ENCODE measurements at regions not wholly inside any gene's neighbourhood (a gene's known extent, or its start where the extent isn't known, plus 50 kb on each side); places are given as distances from the start of the nearest gene placed in this dataset.

DNA sequence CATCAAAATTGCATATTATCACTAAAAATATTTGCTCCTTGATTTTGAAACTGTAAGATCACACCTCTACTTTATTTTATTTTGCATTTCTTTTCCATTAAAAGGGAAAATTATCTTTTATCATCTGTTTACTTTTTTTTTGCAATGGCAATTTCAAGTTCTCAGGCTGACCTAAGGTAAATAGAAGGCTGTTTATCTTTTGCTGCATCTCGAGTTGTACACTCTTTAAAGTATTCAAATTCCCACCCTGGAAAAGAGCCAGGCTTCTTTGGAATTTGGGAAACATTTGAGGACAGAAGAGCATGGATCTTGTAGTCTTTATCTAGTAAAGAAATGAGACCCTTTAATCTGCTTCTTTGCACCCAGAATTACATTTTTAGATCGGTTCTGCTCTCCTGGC lies 645.7 kb downstream of the SLC4A3 start:
- H3K9me3 Mint-ChIP-seq, result peaks cover 0 to 8% (median 2%) of the 10 kb centered on the region in 11 donors
- no peak for DNase-seq
- Histone ChIP-seq H3K9me3 (ENCODE audit: control insufficient read depth in 2 of 3, low read length in 3 of 3) (no peaks in the 10 kb centered on the region), H3K27ac (ENCODE audit: low read depth, low read length) (no peak overlapping the region), H3K4me1 (ENCODE audit: control insufficient read depth in 2 of 2, insufficient read depth in 2 of 2, low read length in 2 of 2) (no peaks in the 10 kb centered on the region), H3K36me3 (ENCODE audit: control insufficient read depth in 2 of 3, insufficient read depth in 3 of 3, low read length in 3 of 3) (no peaks in the 10 kb centered on the region), H3K27me3 (ENCODE audit: control insufficient read depth in 2 of 2, insufficient read depth in 2 of 2, low read length in 2 of 2) (no peaks in the 10 kb centered on the region), H3K4me3 (ENCODE audit: low read length) (no peak overlapping the region)
- H3K4me1 Mint-ChIP-seq, result no peaks in the 10 kb centered on the region
- H3K4me3 Mint-ChIP-seq, result no peak overlapping the region
- no peaks in the 10 kb centered on the region for H3K36me3 Mint-ChIP-seq
- intact Hi-C loops (cut with micrococcal nuclease), result no loop called here
- H3K27me3 Mint-ChIP-seq, result no peaks in the 10 kb centered on the region
- no peak for ATAC-seq
- ChIA-PET POLR2A (no interaction called here), CTCF (no interaction called here)
- H3K27ac Mint-ChIP-seq, result no peak overlapping the region

DNA sequence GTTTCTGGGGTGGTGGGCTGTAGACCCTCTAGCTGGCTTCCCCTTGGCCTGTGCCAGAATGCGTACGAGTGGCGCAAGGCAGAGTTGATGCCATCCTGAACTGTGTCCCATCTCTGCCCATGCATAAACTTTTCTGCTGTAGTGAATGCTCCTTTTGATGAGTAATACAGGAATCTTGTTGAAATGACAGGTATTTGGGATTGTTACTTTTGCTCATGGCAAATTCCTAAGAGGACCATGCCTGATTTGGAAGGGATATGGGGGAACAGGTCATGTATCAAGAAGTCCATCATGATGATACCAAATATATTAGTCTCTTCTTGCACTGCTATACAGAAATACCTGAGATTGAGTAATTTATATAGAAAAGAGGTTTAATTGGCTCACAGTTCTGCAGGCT lies 648.0 kb downstream of the SLC4A3 start:
- no peaks in the 10 kb centered on the region for H3K27me3 ChIP-seq (ENCODE audit: control insufficient read depth in 2 of 2, insufficient read depth in 2 of 2, low read length in 2 of 2)
- no peak overlapping the region for H3K4me3 Mint-ChIP-seq
- no peak for DNase-seq
- intact Hi-C loops (cut with micrococcal nuclease), result no loop called here
- H3K36me3 ChIP-seq (ENCODE audit: control insufficient read depth in 2 of 3, insufficient read depth in 3 of 3, low read length in 3 of 3), result no peaks in the 10 kb centered on the region
- no peaks in the 10 kb centered on the region for H3K4me1 Mint-ChIP-seq
- no peaks in the 10 kb centered on the region for H3K4me1 ChIP-seq (ENCODE audit: control insufficient read depth in 2 of 2, insufficient read depth in 2 of 2, low read length in 2 of 2)
- no peak for ATAC-seq
- POLR2A ChIA-PET, result no interaction called here
- CTCF ChIA-PET, result no interaction called here
- no peaks in the 10 kb centered on the region for H3K36me3 Mint-ChIP-seq
- no peak overlapping the region for H3K27ac ChIP-seq (ENCODE audit: low read depth, low read length)
- no peaks in the 10 kb centered on the region for H3K9me3 ChIP-seq (ENCODE audit: control insufficient read depth in 2 of 3, low read length in 3 of 3)
- no peak overlapping the region for H3K4me3 ChIP-seq (ENCODE audit: low read length)
- peaks cover 0 to 4% (median 0%) of the 10 kb centered on the region in 5 donors for H3K27me3 Mint-ChIP-seq
- H3K9me3 Mint-ChIP-seq, result peaks cover 0 to 12% (median 3%) of the 10 kb centered on the region in 11 donors
- H3K27ac Mint-ChIP-seq, result no peak overlapping the region

GRCh38 chr2:220276741-220277444 lies 649.5 kb downstream of the SLC4A3 start:
- ATAC-seq, result no peak
- ChIA-PET CTCF (no interaction called here), POLR2A (no interaction called here)
- Histone ChIP-seq H3K9me3 (ENCODE audit: control insufficient read depth in 2 of 3, low read length in 3 of 3) (no peaks in the 10 kb centered on the region), H3K4me1 (ENCODE audit: control insufficient read depth in 2 of 2, insufficient read depth in 2 of 2, low read length in 2 of 2) (no peaks in the 10 kb centered on the region), H3K4me3 (ENCODE audit: low read length) (no peak overlapping the region), H3K36me3 (ENCODE audit: control insufficient read depth in 2 of 3, insufficient read depth in 3 of 3, low read length in 3 of 3) (no peaks in the 10 kb centered on the region), H3K27ac (ENCODE audit: low read depth, low read length) (no peak overlapping the region), H3K27me3 (ENCODE audit: control insufficient read depth in 2 of 2, insufficient read depth in 2 of 2, low read length in 2 of 2) (no peaks in the 10 kb centered on the region)
- Mint-ChIP-seq H3K36me3 (no peaks in the 10 kb centered on the region), H3K27me3 (peaks cover 0 to 10% (median 0%) of the 10 kb centered on the region in 5 donors), H3K9me3 (peaks cover 0 to 8% (median 3%) of the 10 kb centered on the region in 11 donors), H3K4me1 (no peaks in the 10 kb centered on the region), H3K4me3 (no peak overlapping the region), H3K27ac (no peak overlapping the region)
- no peak for DNase-seq
- intact Hi-C loops (cut with micrococcal nuclease), result no loop called here

DNA sequence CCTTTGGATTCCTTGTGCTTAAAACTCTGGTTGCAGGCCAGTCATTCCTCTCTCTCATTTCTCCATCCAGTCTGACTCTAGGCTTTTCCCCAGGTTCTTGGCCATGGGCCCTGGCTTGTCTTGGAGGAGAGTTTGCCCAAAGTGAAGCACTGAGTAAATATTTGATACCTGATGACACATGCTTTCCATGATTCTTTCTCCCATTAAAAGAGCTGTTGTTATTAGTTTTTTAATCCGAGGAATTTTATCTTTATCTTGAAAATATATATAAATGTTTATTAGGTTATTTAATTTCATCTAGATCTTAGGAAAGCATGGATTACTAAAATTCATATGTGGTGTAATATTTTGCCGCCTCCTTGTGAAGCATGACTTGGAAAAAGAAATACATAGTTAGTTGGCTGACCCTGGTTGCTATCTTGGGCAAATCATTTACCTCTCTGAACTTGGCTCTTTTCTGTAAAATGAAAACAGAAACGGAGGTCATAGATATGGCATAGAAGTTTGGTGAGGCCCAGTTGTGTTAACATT lies 650.1 kb downstream of the SLC4A3 start:
- H3K9me3 ChIP-seq (ENCODE audit: control insufficient read depth in 2 of 3, low read length in 3 of 3), result no peaks in the 10 kb centered on the region
- CTCF ChIA-PET, result no interaction called here
- DNase-seq (no peak), ATAC-seq (no peak)
- Mint-ChIP-seq H3K27me3 (peaks cover 0 to 10% (median 0%) of the 10 kb centered on the region in 5 donors), H3K27ac (no peak overlapping the region), H3K4me3 (no peak overlapping the region), H3K36me3 (no peaks in the 10 kb centered on the region), H3K9me3 (peaks cover 0 to 8% (median 3%) of the 10 kb centered on the region in 11 donors), H3K4me1 (no peaks in the 10 kb centered on the region)
- H3K36me3 ChIP-seq (ENCODE audit: control insufficient read depth in 2 of 3, insufficient read depth in 3 of 3, low read length in 3 of 3), result no peaks in the 10 kb centered on the region
- no peaks in the 10 kb centered on the region for H3K4me1 ChIP-seq (ENCODE audit: control insufficient read depth in 2 of 2, insufficient read depth in 2 of 2, low read length in 2 of 2)
- intact Hi-C loops (cut with micrococcal nuclease), result no loop called here
- no peaks in the 10 kb centered on the region for H3K27me3 ChIP-seq (ENCODE audit: control insufficient read depth in 2 of 2, insufficient read depth in 2 of 2, low read length in 2 of 2)
- POLR2A ChIA-PET, result no interaction called here
- no peak overlapping the region for H3K27ac ChIP-seq (ENCODE audit: low read depth, low read length)
- H3K4me3 ChIP-seq (ENCODE audit: low read length), result no peak overlapping the region

DNA sequence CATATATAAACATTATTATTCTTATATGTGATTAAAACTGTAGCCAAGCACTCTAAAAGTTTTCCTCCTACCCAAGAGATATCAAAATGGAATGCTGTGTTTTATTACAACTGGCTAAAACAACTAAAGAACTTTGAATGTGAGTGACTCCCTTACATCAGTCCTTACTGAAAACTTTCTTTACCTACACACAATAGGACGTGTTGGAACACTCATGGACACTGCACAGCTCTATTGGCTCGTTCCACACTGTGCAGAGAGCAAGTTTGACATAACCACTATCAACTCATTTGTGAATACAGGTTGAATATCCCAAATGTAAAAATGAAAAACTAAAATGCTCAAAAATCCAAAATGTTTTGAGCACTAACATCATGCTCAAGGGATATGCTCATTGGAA lies 650.6 kb downstream of the SLC4A3 start:
- Histone ChIP-seq H3K27me3 (ENCODE audit: control insufficient read depth in 2 of 2, insufficient read depth in 2 of 2, low read length in 2 of 2) (no peaks in the 10 kb centered on the region), H3K27ac (ENCODE audit: low read depth, low read length) (no peak overlapping the region), H3K36me3 (ENCODE audit: control insufficient read depth in 2 of 3, insufficient read depth in 3 of 3, low read length in 3 of 3) (no peaks in the 10 kb centered on the region), H3K4me3 (ENCODE audit: low read length) (no peak overlapping the region), H3K9me3 (ENCODE audit: control insufficient read depth in 2 of 3, low read length in 3 of 3) (no peaks in the 10 kb centered on the region), H3K4me1 (ENCODE audit: control insufficient read depth in 2 of 2, insufficient read depth in 2 of 2, low read length in 2 of 2) (no peaks in the 10 kb centered on the region)
- ATAC-seq, result no peak
- Mint-ChIP-seq H3K36me3 (no peaks in the 10 kb centered on the region), H3K4me1 (no peaks in the 10 kb centered on the region), H3K27ac (no peak overlapping the region), H3K4me3 (no peak overlapping the region), H3K9me3 (peaks cover 0 to 8% (median 3%) of the 10 kb centered on the region in 11 donors), H3K27me3 (peaks cover 0 to 10% (median 0%) of the 10 kb centered on the region in 5 donors)
- ChIA-PET CTCF (no interaction called here), POLR2A (no interaction called here)
- no peak for DNase-seq
- intact Hi-C loops (cut with micrococcal nuclease), result no loop called here

DNA sequence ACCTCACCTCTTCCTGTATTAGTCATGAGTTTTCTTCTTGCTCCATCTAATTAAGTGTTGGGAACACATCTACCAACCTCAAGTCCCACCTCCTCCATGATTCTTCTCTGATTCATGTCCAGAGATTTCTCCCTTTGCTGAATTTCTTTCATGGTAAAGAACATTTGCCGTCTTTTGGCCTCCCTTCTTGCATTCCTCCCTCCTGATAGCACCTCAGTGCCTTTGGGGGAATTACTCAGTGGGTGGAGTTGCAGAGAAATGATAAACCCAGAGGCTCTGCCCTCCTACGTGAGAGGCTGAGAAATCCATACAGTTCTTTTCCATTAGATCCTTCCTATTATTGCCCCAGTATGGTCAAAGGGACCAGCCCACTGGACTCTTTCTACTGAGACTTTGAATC lies 651.9 kb downstream of the SLC4A3 start:
- peaks cover 0 to 10% (median 0%) of the 10 kb centered on the region in 5 donors for H3K27me3 Mint-ChIP-seq
- H3K36me3 Mint-ChIP-seq, result no peaks in the 10 kb centered on the region
- no peaks in the 10 kb centered on the region for H3K4me1 ChIP-seq (ENCODE audit: control insufficient read depth in 2 of 2, insufficient read depth in 2 of 2, low read length in 2 of 2)
- ATAC-seq, result no peak
- no peaks in the 10 kb centered on the region for H3K36me3 ChIP-seq (ENCODE audit: control insufficient read depth in 2 of 3, insufficient read depth in 3 of 3, low read length in 3 of 3)
- H3K9me3 Mint-ChIP-seq, result peaks cover 0 to 8% (median 3%) of the 10 kb centered on the region in 11 donors
- no peak overlapping the region for H3K27ac ChIP-seq (ENCODE audit: low read depth, low read length)
- DNase-seq, result no peak
- no peaks in the 10 kb centered on the region for H3K27me3 ChIP-seq (ENCODE audit: control insufficient read depth in 2 of 2, insufficient read depth in 2 of 2, low read length in 2 of 2)
- H3K4me3 ChIP-seq (ENCODE audit: low read length), result no peak overlapping the region
- intact Hi-C loops (cut with micrococcal nuclease), result no loop called here
- ChIA-PET CTCF (no interaction called here), POLR2A (no interaction called here)
- no peaks in the 10 kb centered on the region for H3K9me3 ChIP-seq (ENCODE audit: control insufficient read depth in 2 of 3, low read length in 3 of 3)
- no peak overlapping the region for H3K4me3 Mint-ChIP-seq
- H3K4me1 Mint-ChIP-seq, result no peaks in the 10 kb centered on the region
- H3K27ac Mint-ChIP-seq, result no peak overlapping the region

DNA sequence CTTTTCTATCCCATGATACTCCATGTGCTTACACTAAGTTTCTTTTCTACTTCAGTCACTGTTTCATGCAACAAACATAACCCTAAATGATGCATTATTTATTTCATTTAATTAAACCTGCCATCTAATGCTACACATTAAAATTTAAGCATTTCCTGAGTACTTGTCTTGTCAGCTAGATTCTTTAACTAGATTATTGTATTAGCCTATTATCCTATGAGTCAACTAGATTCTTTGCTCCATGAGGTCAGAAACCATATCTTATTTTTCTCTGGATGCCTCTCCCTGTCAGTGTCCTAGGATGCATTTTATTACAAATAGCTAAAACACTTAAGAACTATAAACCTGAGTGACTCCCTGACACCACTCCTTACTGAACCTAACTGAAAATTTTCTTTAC lies 652.4 kb downstream of the SLC4A3 start:
- ChIA-PET CTCF (no interaction called here), POLR2A (no interaction called here)
- peaks cover 0 to 10% (median 0%) of the 10 kb centered on the region in 5 donors for H3K27me3 Mint-ChIP-seq
- H3K4me3 ChIP-seq (ENCODE audit: low read length), result no peak overlapping the region
- H3K36me3 ChIP-seq (ENCODE audit: control insufficient read depth in 2 of 3, insufficient read depth in 3 of 3, low read length in 3 of 3), result no peaks in the 10 kb centered on the region
- H3K4me3 Mint-ChIP-seq, result no peak overlapping the region
- H3K27ac ChIP-seq (ENCODE audit: low read depth, low read length), result no peak overlapping the region
- no peaks in the 10 kb centered on the region for H3K27me3 ChIP-seq (ENCODE audit: control insufficient read depth in 2 of 2, insufficient read depth in 2 of 2, low read length in 2 of 2)
- DNase-seq, result no peak
- H3K4me1 Mint-ChIP-seq, result no peaks in the 10 kb centered on the region
- intact Hi-C loops (cut with micrococcal nuclease), result no loop called here
- no peaks in the 10 kb centered on the region for H3K9me3 ChIP-seq (ENCODE audit: control insufficient read depth in 2 of 3, low read length in 3 of 3)
- peaks cover 0 to 8% (median 3%) of the 10 kb centered on the region in 11 donors for H3K9me3 Mint-ChIP-seq
- ATAC-seq, result no peak
- no peaks in the 10 kb centered on the region for H3K4me1 ChIP-seq (ENCODE audit: control insufficient read depth in 2 of 2, insufficient read depth in 2 of 2, low read length in 2 of 2)
- H3K36me3 Mint-ChIP-seq, result no peaks in the 10 kb centered on the region
- H3K27ac Mint-ChIP-seq, result no peak overlapping the region
